GM12865 (cell line): ENCODE measurements at regions not wholly inside any gene's neighbourhood (a gene's known extent, or its start where the extent isn't known, plus 50 kb on each side); places are given as distances from the start of the nearest gene placed in this dataset.
A peak's percentile ranks its signal among the peaks of the same experiment; 100 is the strongest.

Experiments used
- DNase-seq: peaks from one replicate; pipeline ENCODE4 v3.0.0; 2010; ENCODE audit warnings: low read depth
- H3K4me3 ChIP-seq: 2 replicates; pipeline ENCODE4 v1.5.1; 2011; ENCODE audit warnings: mild to moderate bottlenecking, low read depth, low read length, control low read depth
- TF ChIP-seq, protein P1 (sequence below): IDR thresholded peaks from 2 replicates; pipeline ENCODE4 v1.5.1; 2011; ENCODE audit warnings: low read length, control low read depth, low read depth, inconsistent platforms; ENCODE audit not compliant: insufficient read depth; ENCODE audit errors: missing control alignments

DNA sequence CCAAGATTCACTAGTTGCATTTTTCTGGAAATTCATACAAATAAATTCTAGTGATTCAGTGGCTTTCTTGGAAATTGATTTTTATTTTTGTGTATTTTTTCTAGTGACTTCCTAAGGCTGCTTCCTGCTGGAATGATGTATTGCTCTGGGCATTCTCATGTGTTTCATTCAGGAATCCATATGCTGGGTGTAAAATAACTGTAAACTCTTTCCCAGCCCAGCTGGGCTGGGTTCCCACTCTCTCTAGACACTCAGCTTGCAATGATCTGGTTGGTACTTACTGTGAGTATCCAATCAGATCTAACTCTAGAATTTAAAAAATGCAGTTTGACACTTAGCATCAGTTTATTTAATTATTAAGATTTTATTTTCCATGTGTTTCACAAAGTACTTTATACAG is 882.2 kb downstream of the STIM2 start:
- TF ChIP-seq, protein P1, sequence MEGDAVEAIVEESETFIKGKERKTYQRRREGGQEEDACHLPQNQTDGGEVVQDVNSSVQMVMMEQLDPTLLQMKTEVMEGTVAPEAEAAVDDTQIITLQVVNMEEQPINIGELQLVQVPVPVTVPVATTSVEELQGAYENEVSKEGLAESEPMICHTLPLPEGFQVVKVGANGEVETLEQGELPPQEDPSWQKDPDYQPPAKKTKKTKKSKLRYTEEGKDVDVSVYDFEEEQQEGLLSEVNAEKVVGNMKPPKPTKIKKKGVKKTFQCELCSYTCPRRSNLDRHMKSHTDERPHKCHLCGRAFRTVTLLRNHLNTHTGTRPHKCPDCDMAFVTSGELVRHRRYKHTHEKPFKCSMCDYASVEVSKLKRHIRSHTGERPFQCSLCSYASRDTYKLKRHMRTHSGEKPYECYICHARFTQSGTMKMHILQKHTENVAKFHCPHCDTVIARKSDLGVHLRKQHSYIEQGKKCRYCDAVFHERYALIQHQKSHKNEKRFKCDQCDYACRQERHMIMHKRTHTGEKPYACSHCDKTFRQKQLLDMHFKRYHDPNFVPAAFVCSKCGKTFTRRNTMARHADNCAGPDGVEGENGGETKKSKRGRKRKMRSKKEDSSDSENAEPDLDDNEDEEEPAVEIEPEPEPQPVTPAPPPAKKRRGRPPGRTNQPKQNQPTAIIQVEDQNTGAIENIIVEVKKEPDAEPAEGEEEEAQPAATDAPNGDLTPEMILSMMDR = no peak
- H3K4me3 ChIP-seq = no peak overlapping the region
- DNase-seq = no peak

DNA sequence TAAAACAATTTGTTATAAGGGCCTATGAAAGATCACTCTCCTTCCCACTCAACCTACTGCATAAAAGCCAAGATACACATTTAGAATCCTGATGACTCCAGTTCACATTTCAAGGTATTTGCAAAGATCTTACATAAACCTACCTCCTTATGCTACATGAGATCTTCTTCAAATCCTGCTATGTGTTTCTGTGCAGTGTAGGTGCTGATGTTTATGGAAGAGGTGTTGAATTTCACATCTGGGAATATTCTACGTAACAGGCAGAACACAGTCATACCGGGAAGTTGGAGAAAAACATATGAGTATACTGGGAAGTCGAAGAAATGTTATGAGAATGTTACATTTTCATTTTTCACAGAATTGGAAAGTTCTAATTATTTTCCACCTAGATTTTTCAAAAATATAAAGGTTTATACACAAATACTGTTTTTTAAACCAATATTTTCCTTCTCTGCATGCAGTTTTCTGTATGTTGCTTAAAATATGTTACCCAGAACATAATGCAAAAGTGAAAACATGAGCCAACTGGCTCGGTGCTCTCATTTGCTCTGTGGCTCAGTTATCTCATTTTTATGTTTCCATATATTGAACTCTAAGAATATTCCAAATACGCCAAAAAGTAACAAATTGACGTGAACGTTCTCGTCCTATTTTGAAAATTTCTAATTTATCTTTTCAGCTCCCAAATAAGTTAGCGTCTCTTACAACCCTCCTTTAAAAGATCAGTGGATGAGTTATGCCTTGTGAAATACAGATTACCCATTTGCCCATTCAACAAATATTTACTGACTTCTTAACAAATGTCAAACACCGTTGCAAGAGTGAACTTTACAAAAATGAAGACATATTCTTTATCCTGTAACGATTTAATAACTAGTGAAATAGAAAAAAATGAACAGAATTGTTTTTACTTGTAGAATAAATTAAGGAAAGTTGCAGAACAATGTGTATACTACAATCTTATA is 899.3 kb downstream of the STIM2 start:
- TF ChIP-seq, protein P1 = no peak

DNA sequence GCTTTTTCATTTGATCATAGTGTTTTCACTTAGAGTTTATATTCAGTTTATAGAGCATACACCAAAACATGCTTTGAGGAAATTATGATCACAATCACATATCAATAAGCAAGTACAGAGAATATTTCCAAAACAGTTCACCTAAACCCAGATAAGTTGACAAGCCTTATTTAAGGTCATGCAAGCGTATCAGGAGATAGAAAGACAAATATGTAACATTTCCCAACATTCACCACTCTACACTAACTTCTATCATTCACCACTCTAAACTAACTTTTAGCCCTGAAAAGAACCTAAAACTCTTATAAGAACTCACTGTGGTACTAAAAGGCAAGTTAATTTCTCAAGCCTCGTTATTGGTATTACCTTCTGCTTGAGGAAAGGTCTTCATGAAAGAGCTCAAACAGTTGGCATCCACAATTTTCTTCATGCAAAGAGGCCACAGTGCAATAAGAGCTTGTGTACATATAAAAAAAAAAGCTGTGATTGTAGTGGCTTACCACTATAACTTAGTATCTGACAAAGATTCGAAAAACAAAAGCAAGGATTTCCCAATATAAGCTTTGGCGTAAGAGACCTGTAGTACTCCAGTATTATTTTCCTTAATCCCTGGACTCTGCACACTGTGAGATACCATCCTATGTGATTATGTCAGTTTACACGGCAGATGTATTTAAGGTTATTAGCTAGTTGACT is 903.3 kb downstream of the STIM2 start:
- H3K4me3 ChIP-seq = no peak overlapping the region; the same call in 1 of the 2 replicates
- no peak for DNase-seq
- TF ChIP-seq, protein P1 = no peak

More for the DNA sequence above, 899.3 kb downstream of the STIM2 start:
- H3K4me3 ChIP-seq = no peak overlapping the region
- DNase-seq = no peak

DNA sequence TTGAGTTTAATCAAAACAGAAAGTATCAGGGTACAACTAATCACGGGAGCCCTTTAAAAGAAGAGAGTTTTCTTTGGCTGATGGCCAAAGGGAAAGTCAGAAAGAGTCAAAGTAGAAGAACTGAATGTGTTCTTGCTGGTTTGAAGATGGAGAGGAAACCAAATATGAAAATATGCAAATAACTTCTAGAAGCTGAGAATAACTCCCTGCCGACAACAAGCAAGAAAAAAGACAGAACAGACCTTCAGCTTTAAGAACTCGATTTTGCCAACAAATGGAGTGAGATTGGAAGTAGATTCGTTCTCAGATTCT is 903.8 kb downstream of the STIM2 start:
- TF ChIP-seq, protein P1 = no peak
- H3K4me3 ChIP-seq = no peak overlapping the region
- peak; percentile 50 for DNase-seq

DNA sequence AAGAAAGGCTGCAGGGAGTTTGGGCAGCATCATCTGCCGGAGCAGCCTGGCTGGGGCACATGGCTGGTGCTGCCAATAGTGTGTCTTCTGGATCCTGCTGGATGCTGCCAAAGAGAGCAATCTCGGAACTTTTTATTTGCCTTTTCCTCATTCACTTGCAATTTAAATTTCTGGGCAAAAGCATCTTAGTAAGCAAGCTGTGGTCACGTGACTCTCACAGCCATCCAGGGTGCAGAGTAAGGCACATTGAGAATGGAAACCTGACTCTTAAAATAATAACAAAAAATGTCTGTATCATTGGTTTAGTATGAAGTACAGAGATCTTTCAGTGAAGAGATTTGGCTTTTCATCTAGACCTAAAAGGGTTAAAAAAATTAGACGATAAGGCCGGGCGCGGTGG is 910.3 kb downstream of the STIM2 start:
- no peak for DNase-seq
- H3K4me3 ChIP-seq = no peak overlapping the region
- TF ChIP-seq, protein P1 = no peak

DNA sequence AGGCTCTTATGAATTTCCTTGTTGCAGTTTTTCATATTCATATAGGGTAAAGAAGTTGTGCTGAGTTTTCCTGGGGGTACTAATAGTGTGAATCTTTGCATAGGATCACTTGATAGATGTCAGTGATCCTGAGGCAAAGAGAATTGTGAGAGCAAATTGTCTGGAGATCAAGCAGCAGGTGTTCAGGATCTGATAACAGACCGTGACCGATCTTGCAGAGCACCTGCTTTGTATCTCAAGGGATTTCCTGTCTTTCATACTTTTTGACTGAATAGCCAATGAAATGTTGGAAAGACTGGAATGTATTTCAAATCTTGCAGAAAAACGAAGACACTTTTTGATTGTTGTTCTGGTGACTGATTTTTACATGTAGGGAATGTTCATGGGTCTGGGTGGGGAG is 914.5 kb downstream of the STIM2 start:
- TF ChIP-seq, protein P1 = no peak
- DNase-seq = no peak
- H3K4me3 ChIP-seq = no peak overlapping the region
